OCI-LY1 (cell line): ENCODE measurements at regions not wholly inside any gene's neighbourhood (a gene's known extent, or its start where the extent isn't known, plus 50 kb on each side); places are given as distances from the start of the nearest gene placed in this dataset.

Experiments
- H2AFZ ChIP-seq: fragments of 200-600 bp; sonication (generic), shearing (Covaris generic); 2 replicates; pipeline ENCODE4 v1.6.0; 2014; ENCODE audit warnings: antibody characterized with exemption, mild to moderate bottlenecking, low read length
- H3F3A ChIP-seq: fragments of 200-600 bp; sonication (generic), shearing (Covaris generic); 2 replicates; pipeline ENCODE4 v1.6.0; 2014; ENCODE audit warnings: mild to moderate bottlenecking, antibody characterized with exemption, low read length, moderate library complexity; ENCODE audit not compliant: insufficient read depth
- H3K27ac ChIP-seq: fragments of 200-600 bp; sonication (generic); 2 replicates; pipeline ENCODE4 v1.5.1; 2014; ENCODE audit warnings: low read length, mixed run types, mild to moderate bottlenecking, low read depth; ENCODE audit not compliant: poor library complexity, severe bottlenecking
- H3K27me3 ChIP-seq: fragments of 200-600 bp; sonication (generic); 2 replicates; pipeline ENCODE4 v1.6.0; 2014; ENCODE audit warnings: antibody characterized with exemption, mild to moderate bottlenecking, low read length, moderate library complexity; ENCODE audit not compliant: insufficient read depth
- H3K36me3 ChIP-seq: fragments of 200-600 bp; sonication (generic); 2 replicates; pipeline ENCODE4 v1.6.1; 2014; ENCODE audit warnings: mild to moderate bottlenecking, antibody characterized with exemption, low read length, moderate library complexity, mixed read lengths; ENCODE audit not compliant: insufficient read depth
- H3K4me1 ChIP-seq: fragments of 200-600 bp; sonication (generic); 2 replicates; pipeline ENCODE4 v1.5.1; 2014; ENCODE audit warnings: mild to moderate bottlenecking, low read length, moderate library complexity; ENCODE audit not compliant: insufficient read depth, severe bottlenecking
- H3K4me2 ChIP-seq: fragments of 200-600 bp; sonication (generic), shearing (Covaris generic); 2 replicates; pipeline ENCODE4 v1.6.1; 2014; ENCODE audit warnings: low read length
- H3K4me3 ChIP-seq: fragments of 200-600 bp; sonication (generic); 2 replicates; pipeline ENCODE4 v1.5.1; 2014; ENCODE audit warnings: low read length, low read depth, mild to moderate bottlenecking, mixed read lengths; ENCODE audit not compliant: poor library complexity, severe bottlenecking
- H3K79me2 ChIP-seq: fragments of 200-600 bp; shearing (Covaris generic); 2 replicates; pipeline ENCODE4 v1.6.1; 2016; ENCODE audit warnings: mixed run types, low read length, mixed read lengths; ENCODE audit not compliant: insufficient read depth
- H3K9ac ChIP-seq: fragments of 200-600 bp; sonication (generic), shearing (Covaris generic); 2 replicates; pipeline ENCODE4 v1.6.1; 2014; ENCODE audit warnings: mild to moderate bottlenecking, low read length, mixed read lengths
- H3K9me2 ChIP-seq: fragments of 200-600 bp; sonication (generic), shearing (Covaris generic); 2 replicates; pipeline ENCODE4 v1.6.1; 2014; ENCODE audit warnings: low read depth, mild to moderate bottlenecking, low read length, mixed read lengths
- H3K9me3 ChIP-seq: fragments of 200-600 bp; shearing (Covaris generic); 2 replicates; pipeline ENCODE4 v1.6.1; 2014; ENCODE audit warnings: low read length, mixed read lengths
- H4K20me1 ChIP-seq: fragments of 200-600 bp; sonication (generic), shearing (Covaris generic); 2 replicates; pipeline ENCODE4 v1.6.0; 2016; ENCODE audit warnings: mild to moderate bottlenecking, low read length; ENCODE audit not compliant: insufficient read depth
- CTCF ChIP-seq: fragments of 200-600 bp; sonication (generic), shearing (Covaris generic); IDR thresholded peaks from 2 replicates; pipeline ENCODE4 v1.5.1; 2017; ENCODE audit warnings: mild to moderate bottlenecking, antibody characterized with exemption, low read length, moderate library complexity, mixed read lengths
- EZH2 ChIP-seq: fragments of 200-600 bp; sonication (generic), shearing (Covaris generic); IDR thresholded peaks from 2 replicates; pipeline ENCODE4 v1.8.0; 2017; ENCODE audit warnings: borderline replicate concordance, mixed run types, mild to moderate bottlenecking, antibody characterized with exemption, low read length, moderate library complexity, mixed read lengths

- Histone ChIP-seq H3K4me3 (no peak overlapping the region), H3K4me2 (no peak overlapping the region), H3F3A (no peaks in the 10 kb centered on the region), H4K20me1 (no peaks in the 10 kb centered on the region), H3K9me2 (no peaks in the 10 kb centered on the region), H3K27me3 (no peaks in the 10 kb centered on the region), H3K9me3 (no peaks in the 10 kb centered on the region), H3K27ac (no peak overlapping the region), H2AFZ (no peak overlapping the region), H3K9ac (no peak overlapping the region), H3K36me3 (no peaks in the 10 kb centered on the region), H3K4me1 (no peaks in the 10 kb centered on the region), H3K79me2 (no peaks in the 10 kb centered on the region)
- TF ChIP-seq EZH2 (no peak), CTCF (no peak)
Measured at GRCh38 chr1:98437011-98437410, 224.5 kb upstream of the SNX7 start.

- Histone ChIP-seq H4K20me1 (no peaks in the 10 kb centered on the region), H2AFZ (no peak overlapping the region), H3K9ac (no peak overlapping the region), H3K4me3 (no peak overlapping the region), H3K27ac (no peak overlapping the region), H3K36me3 (no peaks in the 10 kb centered on the region), H3F3A (no peaks in the 10 kb centered on the region), H3K79me2 (no peaks in the 10 kb centered on the region), H3K9me2 (no peaks in the 10 kb centered on the region), H3K9me3 (no peaks in the 10 kb centered on the region), H3K4me1 (no peaks in the 10 kb centered on the region), H3K4me2 (no peak overlapping the region), H3K27me3 (no peaks in the 10 kb centered on the region)
- TF ChIP-seq EZH2 (no peak), CTCF (no peak)
Measured at GRCh38 chr1:98429965-98430443, 231.5 kb upstream of the SNX7 start.

DNA sequence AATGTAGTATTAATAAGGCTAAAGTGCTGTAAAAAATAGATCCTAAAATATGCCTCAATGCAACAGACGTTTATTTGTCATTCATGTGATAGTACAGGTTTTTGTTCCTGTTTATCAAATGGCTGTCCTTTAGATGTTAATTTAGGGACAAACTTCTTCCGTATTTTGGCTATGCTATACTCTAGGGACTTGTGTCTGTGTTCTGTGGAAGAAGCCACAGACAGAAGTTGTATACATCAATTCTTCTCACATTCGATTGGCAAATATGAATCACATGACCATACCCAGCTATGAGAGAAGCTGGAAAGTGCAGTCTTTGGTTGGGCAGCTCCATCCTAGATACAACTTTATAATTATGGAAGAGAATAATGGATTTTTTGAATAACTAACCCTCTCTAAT is 232.7 kb upstream of the SNX7 start:
- no peaks in the 10 kb centered on the region for H3K36me3 ChIP-seq
- no peak overlapping the region for H2AFZ ChIP-seq
- H3K4me3 ChIP-seq = no peak overlapping the region
- TF ChIP-seq CTCF (no peak), EZH2 (no peak)
- H3K4me1 ChIP-seq = no peaks in the 10 kb centered on the region
- no peaks in the 10 kb centered on the region for H3K79me2 ChIP-seq
- no peak overlapping the region for H3K4me2 ChIP-seq
- H4K20me1 ChIP-seq = no peaks in the 10 kb centered on the region
- no peaks in the 10 kb centered on the region for H3K27me3 ChIP-seq
- H3K9me2 ChIP-seq = no peaks in the 10 kb centered on the region
- no peak overlapping the region for H3K27ac ChIP-seq
- no peak overlapping the region for H3K9ac ChIP-seq
- H3F3A ChIP-seq = no peaks in the 10 kb centered on the region
- no peaks in the 10 kb centered on the region for H3K9me3 ChIP-seq
